ENCODE measurements at regions not wholly inside any gene's neighbourhood (a gene's known extent, or its start where the extent isn't known, plus 50 kb on each side); places are given as distances from the start of the nearest gene placed in this dataset.

DNA sequence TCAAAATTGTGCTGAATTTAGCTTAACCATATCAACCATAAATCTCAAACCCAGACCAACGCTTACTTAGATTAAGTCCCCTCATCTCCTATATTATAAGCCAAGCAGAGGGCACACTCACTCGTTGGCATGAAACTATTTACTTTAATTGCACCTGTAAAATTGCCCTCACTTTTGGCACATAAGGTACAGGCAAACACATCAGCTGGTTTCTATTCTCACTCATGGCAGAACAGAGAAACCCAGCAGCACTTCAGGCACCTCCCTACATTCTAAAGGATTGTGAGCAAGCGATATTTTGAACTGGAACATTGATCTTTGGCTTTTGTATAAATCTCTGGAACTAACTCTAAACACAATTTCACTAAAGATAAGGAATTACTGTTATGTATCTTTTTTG lies 845.6 kb upstream of the CDH6 start:
- TF ChIP-seq, protein P1, sequence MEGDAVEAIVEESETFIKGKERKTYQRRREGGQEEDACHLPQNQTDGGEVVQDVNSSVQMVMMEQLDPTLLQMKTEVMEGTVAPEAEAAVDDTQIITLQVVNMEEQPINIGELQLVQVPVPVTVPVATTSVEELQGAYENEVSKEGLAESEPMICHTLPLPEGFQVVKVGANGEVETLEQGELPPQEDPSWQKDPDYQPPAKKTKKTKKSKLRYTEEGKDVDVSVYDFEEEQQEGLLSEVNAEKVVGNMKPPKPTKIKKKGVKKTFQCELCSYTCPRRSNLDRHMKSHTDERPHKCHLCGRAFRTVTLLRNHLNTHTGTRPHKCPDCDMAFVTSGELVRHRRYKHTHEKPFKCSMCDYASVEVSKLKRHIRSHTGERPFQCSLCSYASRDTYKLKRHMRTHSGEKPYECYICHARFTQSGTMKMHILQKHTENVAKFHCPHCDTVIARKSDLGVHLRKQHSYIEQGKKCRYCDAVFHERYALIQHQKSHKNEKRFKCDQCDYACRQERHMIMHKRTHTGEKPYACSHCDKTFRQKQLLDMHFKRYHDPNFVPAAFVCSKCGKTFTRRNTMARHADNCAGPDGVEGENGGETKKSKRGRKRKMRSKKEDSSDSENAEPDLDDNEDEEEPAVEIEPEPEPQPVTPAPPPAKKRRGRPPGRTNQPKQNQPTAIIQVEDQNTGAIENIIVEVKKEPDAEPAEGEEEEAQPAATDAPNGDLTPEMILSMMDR (IDR thresholded peaks at IDR 0.05; ENCODE audit: low read depth, low read length, poor library complexity, severe bottlenecking) = no peak
- no peak for TF ChIP-seq EZH2phosphoT487 (IDR thresholded peaks at IDR 0.05; ENCODE audit: borderline replicate concordance, low read length)
